HG03066 (cell line): ENCODE measurements at regions not wholly inside any gene's neighbourhood (a gene's known extent, or its start where the extent isn't known, plus 50 kb on each side); places are given as distances from the start of the nearest gene placed in this dataset.

Experiments
- ATAC-seq: cut with Tn5 transposase; IDR thresholded peaks from one replicate; pipeline ENCODE4 v1.9.1; 2021; ENCODE audit warnings: low read depth; ENCODE audit not compliant: unreplicated experiment

GRCh38 chr13:99653526-99653925 is 152.3 kb downstream of the TM9SF2 start:
- ATAC-seq: no peak

- ATAC-seq: no peak
Measured at GRCh38 chr13:99652901-99653300, 151.6 kb downstream of the TM9SF2 start.

GRCh38 chr13:99652141-99652540 is 150.9 kb downstream of the TM9SF2 start:
- no peak for ATAC-seq

GRCh38 chr13:99651016-99651415 is 149.7 kb downstream of the TM9SF2 start:
- ATAC-seq: no peak

GRCh38 chr13:99650410-99650809 is 149.1 kb downstream of the TM9SF2 start:
- no peak for ATAC-seq

- no peak for ATAC-seq
Measured at GRCh38 chr13:99648927-99649326, 147.7 kb downstream of the TM9SF2 start.

GRCh38 chr13:99648066-99648665 is 146.9 kb downstream of the TM9SF2 start:
- ATAC-seq: no peak

- ATAC-seq: no peak
Measured at GRCh38 chr13:99647596-99647985, 146.3 kb downstream of the TM9SF2 start.

GRCh38 chr13:99646866-99647595 is 145.8 kb downstream of the TM9SF2 start:
- no peak for ATAC-seq

- ATAC-seq: no peak
Measured at GRCh38 chr13:99642841-99643240, 141.6 kb downstream of the TM9SF2 start.

GRCh38 chr13:99642006-99642405 is 140.7 kb downstream of the TM9SF2 start:
- no peak for ATAC-seq

GRCh38 chr13:99640260-99640659 is 139.0 kb downstream of the TM9SF2 start:
- no peak for ATAC-seq

GRCh38 chr13:99639126-99639525 is 137.9 kb downstream of the TM9SF2 start:
- ATAC-seq: no peak

GRCh38 chr13:99636728-99637353 is 135.6 kb downstream of the TM9SF2 start:
- peak; percentile 92 for ATAC-seq

- no peak for ATAC-seq
Measured at GRCh38 chr13:99636306-99636705, 135.0 kb downstream of the TM9SF2 start.

- no peak for ATAC-seq
Measured at GRCh38 chr13:99634672-99635071, 133.4 kb downstream of the TM9SF2 start.

GRCh38 chr13:99630269-99630898 is 129.1 kb downstream of the TM9SF2 start:
- ATAC-seq: no peak

- ATAC-seq: no peak
Measured at GRCh38 chr13:99629641-99630040, 128.4 kb downstream of the TM9SF2 start.

GRCh38 chr13:99628442-99628841 is 127.2 kb downstream of the TM9SF2 start:
- ATAC-seq: no peak

- no peak for ATAC-seq
Measured at GRCh38 chr13:99626461-99627082, 125.3 kb downstream of the TM9SF2 start.

- ATAC-seq: no peak
Measured at GRCh38 chr13:99624936-99625540, 123.8 kb downstream of the TM9SF2 start.
